ENCODE measurements at regions not wholly inside any gene's neighbourhood (a gene's known extent, or its start where the extent isn't known, plus 50 kb on each side); places are given as distances from the start of the nearest gene placed in this dataset.
"Not testable (repeated sequence)": the region's sequence is repeated elsewhere in the genome, so short reads cannot be mapped to it uniquely, and the experiment has no call there.

- Mint-ChIP-seq H3K9me3 (ENCODE audit: unreplicated experiment) (no peaks in the 10 kb centered on the region), H3K27me3 (ENCODE audit: unreplicated experiment) (no peaks in the 10 kb centered on the region), H3K4me3 (ENCODE audit: unreplicated experiment) (no peak overlapping the region), H3K27ac (ENCODE audit: unreplicated experiment) (no peak overlapping the region), H3K36me3 (ENCODE audit: unreplicated experiment) (no peaks in the 10 kb centered on the region), H3K4me1 (ENCODE audit: unreplicated experiment) (peaks cover 16% of the 10 kb centered on the region)
- TF ChIP-seq CTCF (IDR thresholded peaks at IDR 0.05): no peak
- no peak for DNase-seq (ENCODE audit: extremely low spot score, unreplicated experiment)
Observed at GRCh38 chr6:163751032-163751525, 336.6 kb downstream of the QKI start.

DNA sequence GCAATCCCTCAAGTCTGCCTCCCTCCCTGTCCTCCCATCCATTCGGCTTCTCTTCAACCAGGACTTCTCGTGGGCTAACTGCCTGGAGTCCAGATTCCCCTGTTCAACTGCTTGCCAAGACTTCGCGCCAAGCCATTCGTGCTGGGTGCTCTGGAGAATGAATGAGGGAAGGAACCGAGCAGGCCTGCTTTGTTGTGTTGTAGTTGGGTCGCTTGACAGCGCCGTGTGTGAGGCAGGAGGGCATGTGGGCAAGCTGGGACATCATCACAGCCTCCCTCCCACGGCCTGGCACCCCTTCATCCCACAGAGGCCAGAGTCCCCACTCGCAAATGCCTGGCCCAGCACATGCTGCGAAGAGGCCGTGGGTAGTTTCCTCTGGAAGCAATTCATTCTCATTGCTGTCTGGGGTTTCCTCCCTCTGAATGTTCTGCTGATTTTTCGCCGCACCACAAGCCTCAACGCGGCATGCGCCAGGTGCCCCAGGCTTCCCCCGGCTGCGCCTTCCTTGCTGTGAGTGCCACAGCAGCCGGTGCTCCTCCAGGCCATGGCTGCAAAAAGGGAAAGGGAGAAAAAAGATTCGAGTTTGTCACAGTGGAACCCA lies 336.0 kb downstream of the QKI start:
- Mint-ChIP-seq H3K9me3 (ENCODE audit: unreplicated experiment) (no peaks in the 10 kb centered on the region), H3K4me1 (ENCODE audit: unreplicated experiment) (peaks cover 21% of the 10 kb centered on the region), H3K4me3 (ENCODE audit: unreplicated experiment) (no peak overlapping the region), H3K27me3 (ENCODE audit: unreplicated experiment) (no peaks in the 10 kb centered on the region), H3K36me3 (ENCODE audit: unreplicated experiment) (no peaks in the 10 kb centered on the region), H3K27ac (ENCODE audit: unreplicated experiment) (no peak overlapping the region)
- no peak for DNase-seq (ENCODE audit: extremely low spot score, unreplicated experiment)
- TF ChIP-seq CTCF (IDR thresholded peaks at IDR 0.05): no peak

- DNase-seq (ENCODE audit: extremely low spot score, unreplicated experiment): no peak
- H3K9me3 Mint-ChIP-seq (ENCODE audit: unreplicated experiment): no peaks in the 10 kb centered on the region
- no peak overlapping the region for H3K4me3 Mint-ChIP-seq (ENCODE audit: unreplicated experiment)
- no peak for TF ChIP-seq CTCF (IDR thresholded peaks at IDR 0.05)
- no peak overlapping the region for H3K27ac Mint-ChIP-seq (ENCODE audit: unreplicated experiment)
- peaks cover 29% of the 10 kb centered on the region for H3K4me1 Mint-ChIP-seq (ENCODE audit: unreplicated experiment)
- H3K27me3 Mint-ChIP-seq (ENCODE audit: unreplicated experiment): no peaks in the 10 kb centered on the region
- H3K36me3 Mint-ChIP-seq (ENCODE audit: unreplicated experiment): no peaks in the 10 kb centered on the region
Observed at GRCh38 chr6:163748886-163749285, 334.4 kb downstream of the QKI start.

GRCh38 chr6:163748036-163748435 lies 333.5 kb downstream of the QKI start:
- Mint-ChIP-seq H3K27ac (ENCODE audit: unreplicated experiment) (no peak overlapping the region), H3K36me3 (ENCODE audit: unreplicated experiment) (no peaks in the 10 kb centered on the region), H3K27me3 (ENCODE audit: unreplicated experiment) (no peaks in the 10 kb centered on the region), H3K4me3 (ENCODE audit: unreplicated experiment) (no peak overlapping the region), H3K9me3 (ENCODE audit: unreplicated experiment) (no peaks in the 10 kb centered on the region), H3K4me1 (ENCODE audit: unreplicated experiment) (peaks cover 29% of the 10 kb centered on the region)
- DNase-seq (ENCODE audit: extremely low spot score, unreplicated experiment): no peak
- no peak for TF ChIP-seq CTCF (IDR thresholded peaks at IDR 0.05)

DNA sequence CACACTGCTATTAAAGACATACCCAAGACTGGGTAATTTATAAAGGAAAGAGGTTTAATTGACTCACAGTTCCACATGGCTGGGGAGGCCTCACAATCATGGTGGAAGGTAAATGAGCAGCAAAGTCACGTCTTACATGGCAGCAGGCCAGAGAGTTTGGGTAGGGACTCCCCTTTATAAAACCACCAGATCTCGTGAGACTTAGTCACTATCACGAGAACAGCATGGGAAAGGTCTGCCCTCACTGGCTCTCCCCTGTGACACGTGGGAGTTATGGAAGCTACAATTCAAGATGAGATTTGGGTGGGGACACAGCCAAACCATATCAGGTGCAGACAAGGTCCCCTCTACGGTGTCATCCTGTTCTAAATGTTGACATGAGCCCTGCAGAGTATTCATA lies 332.5 kb downstream of the QKI start:
- H3K36me3 Mint-ChIP-seq (ENCODE audit: unreplicated experiment); H3K4me3 Mint-ChIP-seq (ENCODE audit: unreplicated experiment); H3K9me3 Mint-ChIP-seq (ENCODE audit: unreplicated experiment); H3K27ac Mint-ChIP-seq (ENCODE audit: unreplicated experiment); H3K27me3 Mint-ChIP-seq (ENCODE audit: unreplicated experiment); DNase-seq (ENCODE audit: extremely low spot score, unreplicated experiment): not testable (repeated sequence)
- peaks cover 29% of the 10 kb centered on the region for H3K4me1 Mint-ChIP-seq (ENCODE audit: unreplicated experiment)
